ENCODE measurements at regions not wholly inside any gene's neighbourhood (a gene's known extent, or its start where the extent isn't known, plus 50 kb on each side); places are given as distances from the start of the nearest gene placed in this dataset.

DNA sequence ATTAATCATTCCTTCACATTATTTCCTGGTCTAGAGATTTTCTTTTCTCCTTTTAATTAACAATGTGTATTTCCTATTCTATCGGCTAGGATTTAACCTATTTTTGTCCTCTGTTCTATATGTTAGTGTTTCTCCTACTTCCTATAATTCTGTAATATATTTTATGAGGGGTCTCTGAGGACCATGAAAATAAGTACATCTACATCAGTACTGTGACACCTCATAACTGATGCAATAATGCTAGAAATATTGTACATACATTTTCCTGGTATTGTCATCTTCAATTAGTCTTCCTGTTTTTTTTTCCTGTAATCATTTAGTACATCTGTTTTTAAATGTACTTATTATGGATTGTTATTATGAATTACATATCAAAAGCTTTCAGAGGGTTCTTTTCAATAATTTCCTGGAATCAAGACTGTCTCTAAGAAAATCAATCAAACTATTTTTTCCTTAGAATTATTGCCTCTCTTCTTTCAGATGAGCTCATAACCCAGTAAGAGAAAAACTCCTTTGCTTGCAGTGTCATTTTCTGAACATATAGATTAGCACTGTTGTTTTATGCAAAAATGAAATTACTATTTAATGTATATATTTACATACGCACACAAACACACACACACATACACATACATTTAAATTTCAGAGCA is 1004.3 kb downstream of the SLITRK5 start:
- WGBS, 2 donors (ENCODE audit: low coverage in 1 of 2): 82 to 84% methylated on average over 1 to 2 of the region's 2 CpGs
- Histone ChIP-seq H3K4me3 (no peak overlapping the region), H3K4me1 (no peaks in the 10 kb centered on the region), H3K27me3 (no peaks in the 10 kb centered on the region), H3K36me3 (no peaks in the 10 kb centered on the region), H3K9me3 (no peaks in the 10 kb centered on the region), H3K27ac (no peak overlapping the region)
- in situ Hi-C loops (cut with MboI; ENCODE audit: low pct_ligation_motif_present in 1 of 4, low pct_unique_long_range_greater_than_20kb in 1 of 4, low sequenced_read_pairs in 3 of 4) (no loop called here), intact Hi-C loops (cut with DNase I; ENCODE audit: low total_unique reads) (no loop called here)
- TF ChIP-seq POLR2A (IDR thresholded peaks at IDR 0.05) (no peak), EP300 (IDR thresholded peaks at IDR 0.05; ENCODE audit: low read depth) (no peak), POLR2AphosphoS5 (IDR thresholded peaks at IDR 0.05) (no peak), CTCF (IDR thresholded peaks at IDR 0.05) (no peak)
- no peak for DNase-seq

GRCh38 chr13:88676016-88676415 is 1004.8 kb downstream of the SLITRK5 start:
- H3K9me3 ChIP-seq: no peaks in the 10 kb centered on the region
- H3K4me1 ChIP-seq: no peaks in the 10 kb centered on the region
- intact Hi-C loops (cut with DNase I; ENCODE audit: low total_unique reads) (no loop called here), in situ Hi-C loops (cut with MboI; ENCODE audit: low pct_ligation_motif_present in 1 of 4, low pct_unique_long_range_greater_than_20kb in 1 of 4, low sequenced_read_pairs in 3 of 4) (no loop called here)
- no peaks in the 10 kb centered on the region for H3K27me3 ChIP-seq
- H3K4me3 ChIP-seq: no peak overlapping the region
- no peak overlapping the region for H3K27ac ChIP-seq
- DNase-seq: no peak
- TF ChIP-seq EP300 (IDR thresholded peaks at IDR 0.05; ENCODE audit: low read depth) (no peak), CTCF (IDR thresholded peaks at IDR 0.05) (no peak), POLR2AphosphoS5 (IDR thresholded peaks at IDR 0.05) (no peak), POLR2A (IDR thresholded peaks at IDR 0.05) (no peak)
- no peaks in the 10 kb centered on the region for H3K36me3 ChIP-seq

- TF ChIP-seq EP300 (IDR thresholded peaks at IDR 0.05; ENCODE audit: low read depth): no peak
- no peak for TF ChIP-seq POLR2A (IDR thresholded peaks at IDR 0.05)
- no peak for TF ChIP-seq POLR2AphosphoS5 (IDR thresholded peaks at IDR 0.05)
- TF ChIP-seq CTCF (IDR thresholded peaks at IDR 0.05): no peak
- Histone ChIP-seq H3K4me1 (no peaks in the 10 kb centered on the region), H3K27ac (no peak overlapping the region), H3K27me3 (no peaks in the 10 kb centered on the region), H3K36me3 (no peaks in the 10 kb centered on the region), H3K4me3 (no peak overlapping the region), H3K9me3 (no peaks in the 10 kb centered on the region)
- no peak for DNase-seq
- intact Hi-C loops (cut with DNase I; ENCODE audit: low total_unique reads) (no loop called here), in situ Hi-C loops (cut with MboI; ENCODE audit: low pct_ligation_motif_present in 1 of 4, low pct_unique_long_range_greater_than_20kb in 1 of 4, low sequenced_read_pairs in 3 of 4) (no loop called here)
- WGBS, 2 donors (ENCODE audit: low coverage in 1 of 2): 87 to 94% methylated on average over 2 of the region's 2 CpGs
Observed at GRCh38 chr13:88685459-88685858, 1014.3 kb downstream of the SLITRK5 start.

GRCh38 chr13:88701551-88701950 is 1030.4 kb downstream of the SLITRK5 start:
- no peaks in the 10 kb centered on the region for H3K4me1 ChIP-seq
- no peaks in the 10 kb centered on the region for H3K9me3 ChIP-seq
- H3K4me3 ChIP-seq: no peak overlapping the region
- TF ChIP-seq POLR2AphosphoS5 (IDR thresholded peaks at IDR 0.05) (no peak), CTCF (IDR thresholded peaks at IDR 0.05) (no peak), POLR2A (IDR thresholded peaks at IDR 0.05) (no peak), EP300 (IDR thresholded peaks at IDR 0.05; ENCODE audit: low read depth) (no peak)
- in situ Hi-C loops (cut with MboI; ENCODE audit: low pct_ligation_motif_present in 1 of 4, low pct_unique_long_range_greater_than_20kb in 1 of 4, low sequenced_read_pairs in 3 of 4) (no loop called here), intact Hi-C loops (cut with DNase I; ENCODE audit: low total_unique reads) (no loop called here)
- no peaks in the 10 kb centered on the region for H3K27me3 ChIP-seq
- no peaks in the 10 kb centered on the region for H3K36me3 ChIP-seq
- no peak for DNase-seq
- H3K27ac ChIP-seq: no peak overlapping the region
